SU-DHL-6 (cell line): ENCODE measurements at regions not wholly inside any gene's neighbourhood (a gene's known extent, or its start where the extent isn't known, plus 50 kb on each side); places are given as distances from the start of the nearest gene placed in this dataset.

Experiments
- EZH2phosphoT487 ChIP-seq: fragments of 200-600 bp; sonication (generic), shearing (Covaris generic); conservative IDR thresholded peaks from 2 replicates; pipeline ENCODE4 v1.6.1; 2018; ENCODE audit warnings: mild to moderate bottlenecking, antibody characterized with exemption, low read length, moderate library complexity, mixed read lengths
- TF ChIP-seq, protein P1 (sequence below): fragments of 200-600 bp; sonication (generic); IDR thresholded peaks from one replicate; pipeline ENCODE4 v1.5.1; 2017; ENCODE audit warnings: antibody characterized with exemption, mild to moderate bottlenecking, low read length, moderate library complexity; ENCODE audit not compliant: insufficient read depth, poor library complexity, severe bottlenecking

DNA sequence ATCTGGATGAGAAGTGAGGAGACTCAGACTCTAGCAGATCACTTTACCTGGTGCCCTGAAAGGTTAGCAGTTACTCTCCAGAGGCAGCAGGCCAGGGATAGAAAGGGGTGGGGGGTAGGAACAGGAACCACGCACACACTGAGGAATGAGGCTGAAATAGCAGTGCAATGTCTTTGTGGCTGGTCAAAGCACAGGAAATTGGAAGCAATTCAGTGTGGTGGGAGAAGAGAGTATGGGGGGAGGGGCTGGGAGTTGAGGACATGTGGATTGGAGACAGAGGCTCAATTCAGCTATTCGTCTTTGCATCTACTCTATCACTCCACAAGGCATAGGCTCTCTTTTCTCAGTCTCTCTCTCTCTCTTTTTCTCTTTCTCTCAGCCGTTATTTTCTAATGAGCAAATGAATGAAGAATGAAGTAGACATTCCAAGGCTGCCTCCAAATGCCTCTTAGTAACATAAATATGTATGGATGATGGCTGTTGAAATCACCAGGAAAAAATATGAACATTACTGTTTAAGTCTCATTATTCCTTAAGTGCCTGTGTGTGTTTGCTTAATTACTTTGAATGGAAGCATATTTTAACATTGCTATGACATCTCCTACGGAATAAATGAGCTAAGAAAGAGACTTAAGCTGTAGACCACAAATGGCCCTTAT is 979.4 kb downstream of the TSN start:
- TF ChIP-seq, protein P1, sequence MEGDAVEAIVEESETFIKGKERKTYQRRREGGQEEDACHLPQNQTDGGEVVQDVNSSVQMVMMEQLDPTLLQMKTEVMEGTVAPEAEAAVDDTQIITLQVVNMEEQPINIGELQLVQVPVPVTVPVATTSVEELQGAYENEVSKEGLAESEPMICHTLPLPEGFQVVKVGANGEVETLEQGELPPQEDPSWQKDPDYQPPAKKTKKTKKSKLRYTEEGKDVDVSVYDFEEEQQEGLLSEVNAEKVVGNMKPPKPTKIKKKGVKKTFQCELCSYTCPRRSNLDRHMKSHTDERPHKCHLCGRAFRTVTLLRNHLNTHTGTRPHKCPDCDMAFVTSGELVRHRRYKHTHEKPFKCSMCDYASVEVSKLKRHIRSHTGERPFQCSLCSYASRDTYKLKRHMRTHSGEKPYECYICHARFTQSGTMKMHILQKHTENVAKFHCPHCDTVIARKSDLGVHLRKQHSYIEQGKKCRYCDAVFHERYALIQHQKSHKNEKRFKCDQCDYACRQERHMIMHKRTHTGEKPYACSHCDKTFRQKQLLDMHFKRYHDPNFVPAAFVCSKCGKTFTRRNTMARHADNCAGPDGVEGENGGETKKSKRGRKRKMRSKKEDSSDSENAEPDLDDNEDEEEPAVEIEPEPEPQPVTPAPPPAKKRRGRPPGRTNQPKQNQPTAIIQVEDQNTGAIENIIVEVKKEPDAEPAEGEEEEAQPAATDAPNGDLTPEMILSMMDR, result no peak
- TF ChIP-seq EZH2phosphoT487, result no peak
